GM13976 (cell line): ENCODE measurements at regions not wholly inside any gene's neighbourhood (a gene's known extent, or its start where the extent isn't known, plus 50 kb on each side); places are given as distances from the start of the nearest gene placed in this dataset.
A peak's percentile ranks its signal among the peaks of the same experiment; 100 is the strongest.
"Not testable (repeated sequence)": the region's sequence is repeated elsewhere in the genome, so short reads cannot be mapped to it uniquely, and the experiment has no call there.

Experiments used
- DNase-seq: peaks from one replicate; pipeline ENCODE4 v3.0.0; 2012; ENCODE audit warnings: low spot score
- CTCF ChIP-seq: IDR thresholded peaks from 2 replicates; pipeline ENCODE4 v1.5.1; 2012; ENCODE audit warnings: borderline replicate concordance, mild to moderate bottlenecking; ENCODE audit not compliant: insufficient read depth; ENCODE audit errors: extremely low read depth, missing control alignments, control extremely low read depth
- in situ Hi-C: fragments of 300-500 bp; cut with MboI; formaldehyde crosslinking; loops from one replicate; pipeline ENCODE4 v1.12.0; 2022; ENCODE audit warnings: low sequenced_read_pairs, mixed read lengths, inconsistent platforms; ENCODE audit not compliant: unreplicated experiment

GRCh38 chr17:30710276-30711088, 114.0 kb downstream of the CRLF3 start:
- in situ Hi-C loops = loop anchor here (10.0 to 25.0 kb wide), 2 partner anchors 366 to 598 kb away; partner anchors contain the start of gene NSRP1
- not testable (repeated sequence) for DNase-seq

GRCh38 chr17:30709561-30710275, 114.8 kb downstream of the CRLF3 start:
- peak; percentile 24 for DNase-seq
- in situ Hi-C loops = loop anchor here (10.0 to 25.0 kb wide), 2 partner anchors 365 to 597 kb away; partner anchors contain the start of gene NSRP1

GRCh38 chr17:30709096-30709495, 115.4 kb downstream of the CRLF3 start:
- in situ Hi-C loops = loop anchor here (25.0 kb wide), 1 partner anchor 597 kb away; the partner anchor contains the start of gene NSRP1
- DNase-seq = peak; percentile 47

GRCh38 chr17:30708241-30709078, 116.0 kb downstream of the CRLF3 start:
- peak; percentile 74 for DNase-seq
- in situ Hi-C loops = loop anchor here (25.0 kb wide), 1 partner anchor 596 kb away; the partner anchor contains the start of gene NSRP1

- not testable (repeated sequence) for DNase-seq
- in situ Hi-C loops = loop anchor here (25.0 kb wide), 1 partner anchor 595 kb away; the partner anchor contains the start of gene NSRP1
Observed at GRCh38 chr17:30707724-30708240, 116.7 kb downstream of the CRLF3 start.

- in situ Hi-C loops = loop anchor here (25.0 kb wide), 1 partner anchor 594 kb away; the partner anchor contains the start of gene NSRP1
- DNase-seq = not testable (repeated sequence)
Observed at GRCh38 chr17:30706461-30707335, 117.8 kb downstream of the CRLF3 start.

- not testable (repeated sequence) for DNase-seq
- in situ Hi-C loops = loop anchor here (25.0 kb wide), 1 partner anchor 594 kb away; the partner anchor contains the start of gene NSRP1
Observed at GRCh38 chr17:30706004-30706403, 118.5 kb downstream of the CRLF3 start.

GRCh38 chr17:30701498-30701989, 122.9 kb downstream of the CRLF3 start:
- no peak for TF ChIP-seq CTCF
- no peak for DNase-seq
- in situ Hi-C loops = loop anchor here (25.0 kb wide), 1 partner anchor 589 kb away; the partner anchor contains the start of gene NSRP1

- DNase-seq = not testable (repeated sequence)
- in situ Hi-C loops = loop anchor here (25.0 kb wide), 1 partner anchor 589 kb away; the partner anchor contains the start of gene NSRP1
Observed at GRCh38 chr17:30700833-30701232, 123.7 kb downstream of the CRLF3 start.
